ENCODE measurements at regions not wholly inside any gene's neighbourhood (a gene's known extent, or its start where the extent isn't known, plus 50 kb on each side); places are given as distances from the start of the nearest gene placed in this dataset.
"Not testable (repeated sequence)": the region's sequence is repeated elsewhere in the genome, so short reads cannot be mapped to it uniquely, and the experiment has no call there.

DNA sequence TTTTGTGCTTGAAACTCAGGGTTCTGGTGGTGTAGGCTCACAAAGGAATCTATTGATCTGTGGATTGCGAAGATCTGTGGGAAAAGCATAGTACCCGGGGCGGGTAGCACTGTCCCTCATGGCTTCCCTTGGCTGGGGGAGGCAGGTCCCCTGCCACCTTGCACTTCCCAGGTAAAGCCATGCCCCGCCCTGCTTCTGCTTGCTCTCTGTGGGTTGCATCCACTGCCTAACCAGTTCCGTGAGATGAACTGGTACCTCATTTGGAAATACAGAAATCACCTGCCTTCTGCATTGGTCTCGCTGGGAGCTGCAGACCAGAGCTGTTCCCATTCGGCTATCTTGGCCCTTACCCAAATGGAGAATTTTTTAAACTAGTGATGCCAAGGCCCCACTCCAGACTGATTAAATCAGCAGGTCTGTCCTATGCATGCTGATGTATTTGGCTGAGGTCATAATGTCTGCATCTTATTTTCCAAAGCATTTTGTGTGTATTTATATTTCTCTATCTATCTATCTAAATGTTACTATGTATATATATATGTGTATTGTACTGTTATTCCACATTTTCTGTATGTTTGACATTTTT, 65.5 kb upstream of the SLC7A14 start:
- no peak overlapping the region for H3K4me3 Mint-ChIP-seq
- no peaks in the 10 kb centered on the region for H4K20me1 ChIP-seq (ENCODE audit: insufficient read depth, low read length)
- 98% methylated on average over 7 of the region's 7 CpGs for WGBS (ENCODE audit: insufficient coverage)

DNA sequence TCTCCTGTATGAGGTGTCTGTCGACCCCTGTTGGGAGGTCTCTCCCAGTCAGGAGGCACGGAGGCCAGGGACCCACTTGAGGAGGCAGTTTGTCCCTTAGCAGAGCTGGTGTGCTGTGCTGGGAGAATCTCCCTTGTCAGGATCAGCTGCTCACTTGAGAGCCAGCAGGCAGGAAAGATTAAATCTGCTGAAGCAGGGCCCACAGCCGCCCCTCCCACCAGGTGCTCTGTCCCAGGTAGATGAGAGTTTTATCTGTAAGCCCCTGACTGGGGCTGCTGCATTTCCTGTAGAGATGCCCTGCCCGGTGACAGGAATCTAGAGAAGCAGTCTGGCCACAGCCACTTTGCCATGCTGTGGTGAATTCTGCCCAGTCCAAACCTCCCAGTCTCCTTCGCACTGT, 64.7 kb upstream of the SLC7A14 start:
- 95% methylated on average over 5 of the region's 5 CpGs for WGBS (ENCODE audit: insufficient coverage)
- not testable (repeated sequence) for H3K4me3 ChIP-seq (replicated peaks in 1 of 3; ENCODE audit: low read depth in 2 of 3, low read length in 3 of 3)

More for the DNA sequence above, 65.5 kb upstream of the SLC7A14 start:
- Mint-ChIP-seq H3K4me1 (no peaks in the 10 kb centered on the region), H3K27ac (no peak overlapping the region), H3K27me3 (ENCODE audit: low read depth in 3 of 3) (peaks cover 0 to 4% (median 3%) of the 10 kb centered on the region in 3 donors), H3K36me3 (no peaks in the 10 kb centered on the region), H3K9me3 (peaks cover 0 to 8% (median 3%) of the 10 kb centered on the region in 7 donors)
- Histone ChIP-seq H3K9ac (ENCODE audit: insufficient read depth, low read length, poor library complexity, severe bottlenecking) (no peak overlapping the region), H3K4me2 (replicated peaks; ENCODE audit: extremely low read depth, low read length, poor library complexity, severe bottlenecking) (no peak overlapping the region), H3K4me1 (ENCODE audit: control insufficient read depth in 1 of 2, insufficient read depth in 2 of 2, low read length in 2 of 2) (no peaks in the 10 kb centered on the region), H3K27ac (ENCODE audit: low read depth in 1 of 2, low read length in 2 of 2) (no peak overlapping the region), H3K36me3 (replicated peaks in 1 of 2; ENCODE audit: control insufficient read depth in 1 of 2, insufficient read depth in 2 of 2, low read length in 2 of 2) (no peaks in the 10 kb centered on the region), H3K27me3 (ENCODE audit: control insufficient read depth in 2 of 2, insufficient read depth in 2 of 2, low read length in 2 of 2) (no peaks in the 10 kb centered on the region), H2AFZ (ENCODE audit: insufficient read depth, low read depth, low read length, poor library complexity, severe bottlenecking) (no peak overlapping the region), H3K9me3 (replicated peaks in 1 of 2; ENCODE audit: control insufficient read depth in 1 of 2, insufficient read depth in 1 of 2, low read length in 2 of 2) (peaks cover 0 to 5% of the 10 kb centered on the region in 2 donors), H3K4me3 (replicated peaks in 1 of 3; ENCODE audit: low read depth in 2 of 3, low read length in 3 of 3) (no peak overlapping the region), H3K79me2 (ENCODE audit: insufficient read depth, low read length) (no peaks in the 10 kb centered on the region)
- intact Hi-C loops (cut with micrococcal nuclease): no loop called here
- DNase-seq: no peak
- TF ChIP-seq, protein P1, sequence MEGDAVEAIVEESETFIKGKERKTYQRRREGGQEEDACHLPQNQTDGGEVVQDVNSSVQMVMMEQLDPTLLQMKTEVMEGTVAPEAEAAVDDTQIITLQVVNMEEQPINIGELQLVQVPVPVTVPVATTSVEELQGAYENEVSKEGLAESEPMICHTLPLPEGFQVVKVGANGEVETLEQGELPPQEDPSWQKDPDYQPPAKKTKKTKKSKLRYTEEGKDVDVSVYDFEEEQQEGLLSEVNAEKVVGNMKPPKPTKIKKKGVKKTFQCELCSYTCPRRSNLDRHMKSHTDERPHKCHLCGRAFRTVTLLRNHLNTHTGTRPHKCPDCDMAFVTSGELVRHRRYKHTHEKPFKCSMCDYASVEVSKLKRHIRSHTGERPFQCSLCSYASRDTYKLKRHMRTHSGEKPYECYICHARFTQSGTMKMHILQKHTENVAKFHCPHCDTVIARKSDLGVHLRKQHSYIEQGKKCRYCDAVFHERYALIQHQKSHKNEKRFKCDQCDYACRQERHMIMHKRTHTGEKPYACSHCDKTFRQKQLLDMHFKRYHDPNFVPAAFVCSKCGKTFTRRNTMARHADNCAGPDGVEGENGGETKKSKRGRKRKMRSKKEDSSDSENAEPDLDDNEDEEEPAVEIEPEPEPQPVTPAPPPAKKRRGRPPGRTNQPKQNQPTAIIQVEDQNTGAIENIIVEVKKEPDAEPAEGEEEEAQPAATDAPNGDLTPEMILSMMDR (IDR thresholded peaks at IDR 0.05): no peak

More for the DNA sequence above, 64.7 kb upstream of the SLC7A14 start:
- H3K4me1 Mint-ChIP-seq; H4K20me1 ChIP-seq (ENCODE audit: insufficient read depth, low read length); H3K27ac Mint-ChIP-seq; H3K27ac ChIP-seq (ENCODE audit: low read depth in 1 of 2, low read length in 2 of 2); H3K36me3 ChIP-seq (replicated peaks in 1 of 2; ENCODE audit: control insufficient read depth in 1 of 2, insufficient read depth in 2 of 2, low read length in 2 of 2); DNase-seq; H3K27me3 ChIP-seq (ENCODE audit: control insufficient read depth in 2 of 2, insufficient read depth in 2 of 2, low read length in 2 of 2); H3K9ac ChIP-seq (ENCODE audit: insufficient read depth, low read length, poor library complexity, severe bottlenecking); H3K9me3 Mint-ChIP-seq; H3K4me3 Mint-ChIP-seq; H2AFZ ChIP-seq (ENCODE audit: insufficient read depth, low read depth, low read length, poor library complexity, severe bottlenecking); H3K4me1 ChIP-seq (ENCODE audit: control insufficient read depth in 1 of 2, insufficient read depth in 2 of 2, low read length in 2 of 2); H3K9me3 ChIP-seq (replicated peaks in 1 of 2; ENCODE audit: control insufficient read depth in 1 of 2, insufficient read depth in 1 of 2, low read length in 2 of 2); H3K79me2 ChIP-seq (ENCODE audit: insufficient read depth, low read length); intact Hi-C loops (cut with micrococcal nuclease); H3K27me3 Mint-ChIP-seq (ENCODE audit: low read depth in 3 of 3); H3K36me3 Mint-ChIP-seq; H3K4me2 ChIP-seq (replicated peaks; ENCODE audit: extremely low read depth, low read length, poor library complexity, severe bottlenecking): not testable (repeated sequence)
